ENCODE measurements at regions not wholly inside any gene's neighbourhood (a gene's known extent, or its start where the extent isn't known, plus 50 kb on each side); places are given as distances from the start of the nearest gene placed in this dataset.

DNA sequence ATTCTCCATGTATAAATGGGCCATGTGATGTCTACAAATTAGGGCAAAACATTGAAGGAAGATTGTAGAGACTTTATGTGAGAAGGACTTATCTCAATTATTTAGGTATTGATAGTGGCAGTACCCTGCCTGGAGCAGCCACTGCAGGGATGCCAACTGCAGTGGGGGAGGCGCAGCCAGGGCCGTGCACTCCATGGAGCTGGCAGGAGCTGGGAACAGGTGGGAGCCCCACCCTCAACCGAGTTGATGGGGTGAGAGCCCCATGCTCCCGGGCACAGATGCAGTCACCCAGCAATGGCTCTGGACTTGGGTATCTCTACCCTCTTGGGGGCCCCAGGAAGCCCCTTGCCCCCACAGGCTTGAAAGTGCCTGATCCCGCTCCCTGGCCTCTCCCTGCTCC, 564.3 kb downstream of the SLC4A3 start:
- no peak overlapping the region for H3K27ac ChIP-seq
- TF ChIP-seq CTCF (conservative IDR thresholded peaks at IDR 0.05) = no peak

DNA sequence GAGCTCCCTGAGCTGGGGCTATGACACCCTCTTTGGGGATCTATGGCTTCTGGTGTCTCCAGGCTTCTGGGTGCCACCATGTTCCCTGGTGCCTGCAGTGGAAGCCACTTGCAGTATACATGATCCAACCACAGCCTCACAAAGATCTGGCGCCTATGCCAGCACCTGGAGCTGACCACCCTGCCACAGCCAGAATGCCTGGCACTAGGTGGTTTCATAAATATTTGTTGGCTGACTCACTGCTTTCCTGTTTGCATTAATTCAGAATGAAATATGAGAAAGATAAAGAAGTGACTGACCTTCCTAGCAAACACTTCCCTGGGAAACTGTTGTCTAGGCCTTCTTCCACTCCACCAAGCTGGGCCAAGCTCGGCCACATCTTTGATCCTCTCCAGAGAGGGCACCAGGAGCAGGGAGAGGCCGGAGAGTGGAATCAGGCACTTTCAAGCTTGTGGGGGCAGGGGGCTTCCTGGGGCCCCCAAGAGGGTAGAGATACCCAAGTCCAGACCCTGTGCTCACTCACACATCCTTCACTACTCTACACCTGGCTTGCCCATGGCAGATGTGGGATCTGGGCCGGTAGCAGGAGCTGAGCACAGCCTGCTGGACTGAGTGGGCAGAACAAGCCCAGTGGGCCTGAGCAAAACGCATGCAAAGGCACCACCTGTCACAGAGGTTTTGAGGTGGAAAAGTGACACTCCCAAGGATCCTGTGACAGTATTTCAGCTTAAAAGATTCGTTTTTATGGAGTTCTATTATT, 565.7 kb downstream of the SLC4A3 start:
- no peak for TF ChIP-seq CTCF (conservative IDR thresholded peaks at IDR 0.05)
- H3K27ac ChIP-seq = no peak overlapping the region

- no peak overlapping the region for H3K27ac ChIP-seq
- no peak for TF ChIP-seq CTCF (conservative IDR thresholded peaks at IDR 0.05)
Observed at GRCh38 chr2:220194630-220195584, 567.5 kb downstream of the SLC4A3 start.

- no peak for TF ChIP-seq CTCF (conservative IDR thresholded peaks at IDR 0.05)
- H3K27ac ChIP-seq = peak overlapping the region; percentile 92
Observed at GRCh38 chr2:220198896-220199295, 571.5 kb downstream of the SLC4A3 start.

GRCh38 chr2:220202066-220202465, 574.6 kb downstream of the SLC4A3 start:
- no peak for TF ChIP-seq CTCF (conservative IDR thresholded peaks at IDR 0.05)
- H3K27ac ChIP-seq = no peak overlapping the region

- TF ChIP-seq CTCF (conservative IDR thresholded peaks at IDR 0.05) = no peak
- H3K27ac ChIP-seq = no peak overlapping the region
Observed at GRCh38 chr2:220209093-220209492, 581.7 kb downstream of the SLC4A3 start.

DNA sequence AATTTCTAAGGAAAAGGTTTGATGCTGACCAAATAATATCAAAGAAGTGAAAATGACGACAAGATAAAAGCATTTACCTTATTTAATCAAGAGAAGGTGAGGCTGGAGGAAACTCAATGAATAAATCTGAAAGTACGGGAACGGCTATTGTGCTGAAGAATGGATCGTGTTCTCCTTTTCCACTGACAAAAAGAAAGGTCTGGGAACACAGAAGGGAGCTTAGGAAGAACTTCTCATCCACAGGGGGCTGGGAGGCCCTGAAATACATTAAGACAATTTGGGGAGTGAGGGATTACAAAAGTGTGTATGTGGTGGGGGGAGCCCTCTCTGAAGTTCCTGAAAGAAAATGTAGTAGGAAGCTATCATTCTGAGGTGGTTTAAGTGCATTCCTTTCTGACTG, 582.3 kb downstream of the SLC4A3 start:
- no peak for TF ChIP-seq CTCF (conservative IDR thresholded peaks at IDR 0.05)

More for the DNA sequence above, 582.3 kb downstream of the SLC4A3 start:
- no peak overlapping the region for H3K27ac ChIP-seq

Measured in VCaP (cell line).